Esophagus (tissue), 2 donors: ENCODE measurements at regions not wholly inside any gene's neighbourhood (a gene's known extent, or its start where the extent isn't known, plus 50 kb on each side); places are given as distances from the start of the nearest gene placed in this dataset.

Experiments
- H3K27ac ChIP-seq, 2 donors: one replicate each; pipeline ENCODE4 v1.5.1; 2013; ENCODE audit warnings: low read depth in 2 of 2, mild to moderate bottlenecking in 2 of 2, inconsistent platforms in 1 of 2, low read length in 1 of 2, moderate library complexity in 1 of 2
- H3K27me3 ChIP-seq, 2 donors: one replicate each; pipeline ENCODE4 v1.6.1; 2013; ENCODE audit warnings: low read length in 2 of 2, control low read depth in 1 of 2, mild to moderate bottlenecking in 1 of 2; ENCODE audit not compliant: insufficient read depth in 2 of 2, control insufficient read depth in 1 of 2
- H3K36me3 ChIP-seq, 2 donors: one replicate each; pipeline ENCODE4 v1.6.1; 2013; ENCODE audit warnings: low read length in 1 of 2; ENCODE audit not compliant: control insufficient read depth in 2 of 2, insufficient read depth in 2 of 2
- H3K4me1 ChIP-seq, 2 donors: one replicate each; pipeline ENCODE4 v1.6.1; 2013; ENCODE audit warnings: low read length in 1 of 2; ENCODE audit not compliant: control insufficient read depth in 2 of 2, insufficient read depth in 2 of 2
- H3K4me3 ChIP-seq, 2 donors: one replicate each; pipeline ENCODE4 v1.5.1; 2013; ENCODE audit warnings: low read length in 2 of 2, mild to moderate bottlenecking in 2 of 2, low read depth in 1 of 2, moderate library complexity in 1 of 2
- H3K9me3 ChIP-seq, 2 donors: one replicate each; pipeline ENCODE4 v1.6.1; 2013; ENCODE audit warnings: mild to moderate bottlenecking in 2 of 2, low read depth in 1 of 2, low read length in 1 of 2, moderate library complexity in 1 of 2; ENCODE audit not compliant: control insufficient read depth in 2 of 2, insufficient read depth in 1 of 2
- WGBS, 2 donors: extraction: QIAGEN DNeasy Blood & Tissue Kit; methylation state at CpG; one replicate each; pipeline ENCODE4 v1.1.7; 2013; 5-methylcytosine and 5-hydroxymethylcytosine counted together
- donor health status: healthy with polysubstance abuse.
- donor health status: Bipolar disorder and iron deficiency.

DNA sequence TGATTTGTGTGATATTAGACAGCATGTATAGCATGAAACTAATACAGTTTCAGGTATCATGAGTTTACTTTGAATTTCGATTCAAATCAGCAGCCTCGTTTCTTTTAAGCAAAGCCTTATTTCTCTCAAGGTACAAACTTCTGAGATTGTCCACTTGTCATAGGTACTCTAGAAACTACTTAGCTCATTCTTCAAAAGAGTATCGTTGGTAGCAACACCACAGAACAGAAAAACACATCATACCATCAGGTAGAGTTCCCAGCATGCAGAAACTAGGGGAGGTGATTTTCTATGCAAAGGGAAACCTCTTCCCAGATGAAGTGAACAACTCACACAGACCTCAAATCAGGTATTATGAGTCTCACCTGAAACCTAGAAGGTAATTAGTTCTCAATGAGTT, 237.0 kb upstream of the SOX9 start:
- WGBS, 2 donors: 78 to 86% methylated on average over 3 of the region's 3 CpGs
- H3K4me3 ChIP-seq: no peak overlapping the region
- H3K27me3 ChIP-seq: no peaks in the 10 kb centered on the region
- no peaks in the 10 kb centered on the region for H3K36me3 ChIP-seq
- H3K4me1 ChIP-seq: no peaks in the 10 kb centered on the region
- no peaks in the 10 kb centered on the region for H3K9me3 ChIP-seq
- no peak overlapping the region for H3K27ac ChIP-seq

- H3K4me1 ChIP-seq: no peaks in the 10 kb centered on the region
- no peaks in the 10 kb centered on the region for H3K36me3 ChIP-seq
- H3K27me3 ChIP-seq: no peaks in the 10 kb centered on the region
- H3K27ac ChIP-seq: no peak overlapping the region
- no peaks in the 10 kb centered on the region for H3K9me3 ChIP-seq
- H3K4me3 ChIP-seq: no peak overlapping the region
These were observed 235.2 kb upstream of the SOX9 start for GRCh38 chr17:71885662-71886061.

GRCh38 chr17:71899317-71899716, 221.5 kb upstream of the SOX9 start:
- H3K9me3 ChIP-seq: no peaks in the 10 kb centered on the region
- H3K36me3 ChIP-seq: no peaks in the 10 kb centered on the region
- H3K4me1 ChIP-seq: no peaks in the 10 kb centered on the region
- no peak overlapping the region for H3K4me3 ChIP-seq
- WGBS, 2 donors: 88 to 90% methylated on average over 4 of the region's 4 CpGs
- H3K27me3 ChIP-seq: peaks cover 0 to 4% of the 10 kb centered on the region in 2 donors
- no peak overlapping the region for H3K27ac ChIP-seq

DNA sequence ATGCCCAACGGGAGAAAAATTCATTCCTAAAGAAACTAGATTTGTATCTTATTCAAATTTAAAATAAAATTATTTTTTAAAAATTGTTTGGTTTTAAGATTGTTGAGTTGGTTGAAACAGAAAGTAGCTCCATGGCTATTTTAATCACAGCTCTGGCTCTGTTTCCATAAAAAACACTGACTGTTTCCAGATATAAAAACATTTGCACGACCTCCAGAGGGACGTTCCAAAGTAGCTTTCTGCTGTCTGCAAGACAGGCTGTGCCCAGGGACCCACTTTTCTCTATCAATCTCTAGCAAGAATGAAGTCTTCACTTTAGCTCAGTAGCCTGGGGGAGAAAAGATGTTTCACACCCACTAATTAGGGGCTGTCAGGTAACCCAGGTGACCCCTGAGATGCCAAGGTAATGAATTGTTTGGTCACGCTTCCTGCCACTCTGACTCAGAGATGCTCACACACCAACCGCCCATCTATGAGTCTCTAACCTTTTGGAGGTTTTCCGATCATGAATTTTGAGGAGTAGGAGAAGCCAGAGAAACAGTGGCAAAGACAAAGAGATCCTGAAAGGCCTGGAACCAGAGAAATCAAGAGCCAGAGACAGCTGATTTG, 220.1 kb upstream of the SOX9 start:
- WGBS, 2 donors: 45 to 61% methylated on average over 6 of the region's 6 CpGs
- Histone ChIP-seq H3K9me3 (no peaks in the 10 kb centered on the region), H3K27ac (no peak overlapping the region)

DNA sequence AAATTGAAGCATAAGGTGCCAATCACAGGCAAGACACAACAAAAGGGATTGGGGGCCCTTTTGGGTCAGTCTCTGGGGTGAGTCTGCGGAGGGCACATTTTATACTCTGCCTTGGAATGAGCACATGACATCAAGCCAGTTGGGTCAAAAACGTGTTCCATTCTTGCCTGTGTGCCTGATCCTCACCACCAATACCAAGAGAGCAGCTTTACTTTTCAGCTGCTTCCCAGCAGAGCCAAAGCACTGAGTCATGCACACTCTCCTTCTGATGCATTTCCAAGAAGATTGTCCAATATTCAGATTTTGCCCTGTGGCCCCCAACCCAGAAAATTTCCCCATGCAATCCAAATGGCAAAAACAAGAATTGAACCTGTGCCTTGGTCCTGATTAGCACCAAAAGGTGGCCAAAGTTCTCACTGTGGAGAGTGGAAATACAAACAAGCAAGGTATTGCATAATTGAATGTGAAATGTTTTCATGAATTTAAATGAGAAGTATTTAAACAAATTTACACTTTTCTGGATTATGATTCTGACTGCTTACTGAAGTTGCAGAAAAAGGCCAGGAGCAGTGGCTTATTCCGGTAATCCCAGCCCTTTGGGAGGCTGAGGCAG, 217.8 kb upstream of the SOX9 start:
- H3K27me3 ChIP-seq: no peaks in the 10 kb centered on the region
- WGBS, 2 donors: 53 to 68% methylated on average over 3 of the region's 3 CpGs
- H3K27ac ChIP-seq: no peak overlapping the region

More for the DNA sequence above, 220.1 kb upstream of the SOX9 start:
- no peaks in the 10 kb centered on the region for H3K4me1 ChIP-seq
- H3K4me3 ChIP-seq: no peak overlapping the region
- H3K27me3 ChIP-seq: peaks cover 0 to 4% of the 10 kb centered on the region in 2 donors
- no peaks in the 10 kb centered on the region for H3K36me3 ChIP-seq

GRCh38 chr17:71905376-71906031, 215.3 kb upstream of the SOX9 start:
- H3K4me3 ChIP-seq: no peak overlapping the region
- H3K4me1 ChIP-seq: no peaks in the 10 kb centered on the region
- H3K36me3 ChIP-seq: no peaks in the 10 kb centered on the region
- no peak overlapping the region for H3K27ac ChIP-seq
- no peaks in the 10 kb centered on the region for H3K9me3 ChIP-seq
- no peaks in the 10 kb centered on the region for H3K27me3 ChIP-seq
- 95 to 97% methylated on average over 3 of the region's 3 CpGs for WGBS, 2 donors

More for the DNA sequence above, 217.8 kb upstream of the SOX9 start:
- Histone ChIP-seq H3K4me3 (no peak overlapping the region), H3K9me3 (no peaks in the 10 kb centered on the region), H3K36me3 (no peaks in the 10 kb centered on the region), H3K4me1 (no peaks in the 10 kb centered on the region)

DNA sequence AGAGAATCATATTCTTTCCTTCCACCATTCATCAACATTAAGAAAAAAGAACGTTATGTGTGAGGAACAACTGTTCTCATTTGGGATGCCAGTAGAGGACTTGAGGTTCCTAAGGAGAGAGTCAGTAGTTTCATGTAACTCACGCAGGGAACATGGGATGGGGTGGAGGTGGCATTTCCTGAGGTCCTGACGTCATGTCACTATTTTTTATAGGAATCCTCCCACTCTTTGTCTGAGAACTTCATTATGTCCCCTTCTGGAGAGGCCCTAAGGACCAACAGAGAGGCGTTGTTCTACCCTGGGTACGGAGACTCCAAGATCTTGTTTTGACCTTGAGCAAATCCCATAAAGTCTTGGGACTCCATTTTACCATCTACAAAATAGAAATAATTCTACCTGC, 211.7 kb upstream of the SOX9 start:
- no peaks in the 10 kb centered on the region for H3K9me3 ChIP-seq
- H3K27ac ChIP-seq: no peak overlapping the region
- no peaks in the 10 kb centered on the region for H3K4me1 ChIP-seq
- 76 to 92% methylated on average over 5 of the region's 5 CpGs for WGBS, 2 donors
- no peaks in the 10 kb centered on the region for H3K36me3 ChIP-seq
- H3K4me3 ChIP-seq: no peak overlapping the region
- no peaks in the 10 kb centered on the region for H3K27me3 ChIP-seq

GRCh38 chr17:71910002-71910401, 210.8 kb upstream of the SOX9 start:
- H3K4me1 ChIP-seq: no peaks in the 10 kb centered on the region
- H3K4me3 ChIP-seq: no peak overlapping the region
- peaks cover 0 to 3% of the 10 kb centered on the region in 2 donors for H3K27me3 ChIP-seq
- H3K36me3 ChIP-seq: no peaks in the 10 kb centered on the region
- 66 to 73% methylated on average over 3 of the region's 3 CpGs for WGBS, 2 donors
- H3K9me3 ChIP-seq: no peaks in the 10 kb centered on the region
- H3K27ac ChIP-seq: no peak overlapping the region

DNA sequence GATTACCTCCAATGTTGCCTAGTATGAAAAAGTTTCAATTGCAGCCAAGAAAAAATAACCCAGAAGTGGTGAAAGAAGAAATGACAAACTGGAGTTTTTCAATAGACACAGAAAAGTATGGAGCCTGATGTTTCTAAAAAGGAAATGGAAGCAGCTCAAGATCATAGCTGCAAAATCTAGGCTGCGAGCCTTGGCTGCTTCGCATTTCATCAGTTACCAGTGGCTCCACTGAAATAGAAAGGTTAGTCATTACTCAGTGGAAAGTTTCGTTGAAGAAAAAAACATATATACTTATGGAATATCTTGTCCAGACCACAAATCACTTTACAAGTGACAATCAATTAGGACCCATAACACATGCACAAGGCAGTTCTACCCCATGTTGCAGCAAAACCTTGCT, 206.8 kb upstream of the SOX9 start:
- Histone ChIP-seq H3K4me1 (no peaks in the 10 kb centered on the region), H3K27me3 (peaks cover 0 to 4% of the 10 kb centered on the region in 2 donors), H3K9me3 (no peaks in the 10 kb centered on the region), H3K36me3 (no peaks in the 10 kb centered on the region), H3K27ac (no peak overlapping the region), H3K4me3 (no peak overlapping the region)
- WGBS, 2 donors: 90 to 94% methylated on average over 3 of the region's 3 CpGs

GRCh38 chr17:71914812-71915211, 206.0 kb upstream of the SOX9 start:
- Histone ChIP-seq H3K4me3 (no peak overlapping the region), H3K27me3 (peaks cover 0 to 4% of the 10 kb centered on the region in 2 donors), H3K4me1 (no peaks in the 10 kb centered on the region), H3K27ac (no peak overlapping the region), H3K36me3 (no peaks in the 10 kb centered on the region), H3K9me3 (no peaks in the 10 kb centered on the region)
- WGBS, 2 donors: 62 to 67% methylated on average over 2 of the region's 2 CpGs
